WTC11 (cell line): ENCODE measurements at regions not wholly inside any gene's neighbourhood (a gene's known extent, or its start where the extent isn't known, plus 50 kb on each side); places are given as distances from the start of the nearest gene placed in this dataset.

Experiments
- ATF6 ChIP-seq: sonication (generic); formaldehyde crosslinking; IDR thresholded peaks from 2 replicates; pipeline ENCODE4 v1.8.1; 2023; ENCODE audit warnings: mild to moderate bottlenecking, missing genetic modification reagents
- CBFB ChIP-seq: sonication (generic); formaldehyde crosslinking; IDR thresholded peaks from 2 replicates; pipeline ENCODE4 v1.8.1; 2022; ENCODE audit warnings: mild to moderate bottlenecking, low read depth, missing genetic modification reagents
- CTCF ChIP-seq: fragments of 200-600 bp; IDR thresholded peaks from 2 replicates; pipeline ENCODE4 v1.8.0; 2022; ENCODE audit warnings: antibody characterized with exemption
- NR3C1 ChIP-seq: sonication (generic); formaldehyde crosslinking; conservative IDR thresholded peaks from 2 replicates; pipeline ENCODE4 v1.8.1; 2023; ENCODE audit warnings: low read depth, mild to moderate bottlenecking, missing genetic modification reagents
- PREB ChIP-seq: sonication (generic); formaldehyde crosslinking; IDR thresholded peaks from 2 replicates; pipeline ENCODE4 v1.8.1; 2022; ENCODE audit warnings: mild to moderate bottlenecking, missing genetic modification reagents, moderate library complexity, borderline replicate concordance
- SMAD3 ChIP-seq: sonication (generic); formaldehyde crosslinking; IDR thresholded peaks from 2 replicates; pipeline ENCODE4 v1.8.0; 2022; ENCODE audit warnings: missing genetic modification reagents, mild to moderate bottlenecking, borderline replicate concordance
- STAT6 ChIP-seq: sonication (generic); formaldehyde crosslinking; conservative IDR thresholded peaks from 2 replicates; pipeline ENCODE4 v1.8.1; 2023; ENCODE audit warnings: mild to moderate bottlenecking, low read depth, missing genetic modification reagents, moderate library complexity
- TEAD4 ChIP-seq: sonication (generic); formaldehyde crosslinking; IDR thresholded peaks from 2 replicates; pipeline ENCODE4 v1.8.0; 2022; ENCODE audit warnings: mild to moderate bottlenecking, missing genetic modification reagents
- TP53 ChIP-seq: sonication (generic); formaldehyde crosslinking; IDR thresholded peaks from 2 replicates; pipeline ENCODE4 v1.8.1; 2023; ENCODE audit warnings: mild to moderate bottlenecking, missing genetic modification reagents
- ZNF219 ChIP-seq: sonication (generic); formaldehyde crosslinking; IDR thresholded peaks from 2 replicates; pipeline ENCODE4 v1.8.0; 2023; ENCODE audit warnings: missing genetic modification reagents, mild to moderate bottlenecking, borderline replicate concordance
- ZNF263 ChIP-seq: sonication (generic); formaldehyde crosslinking; IDR thresholded peaks from 2 replicates; pipeline ENCODE4 v1.8.1; 2022; ENCODE audit warnings: low read depth, mild to moderate bottlenecking, moderate library complexity, missing genetic modification reagents
- ZSCAN18 ChIP-seq: fragments of 250-450 bp; sonication (Bioruptor Pico); IDR thresholded peaks from 2 replicates; pipeline ENCODE4 v2.1.2; 2022; ENCODE audit warnings: mild to moderate bottlenecking, moderate library complexity

- TF ChIP-seq CTCF (no peak), TP53 (CRISPR knock-in tag) (no peak), SMAD3 (CRISPR knock-in tag) (no peak), STAT6 (CRISPR knock-in tag) (no peak), TEAD4 (CRISPR knock-in tag) (no peak), PREB (CRISPR knock-in tag) (no peak), ZNF219 (CRISPR knock-in tag) (no peak), ATF6 (no peak), ZNF263 (CRISPR knock-in tag) (no peak), NR3C1 (no peak), ZSCAN18 (CRISPR knock-in tag) (no peak), CBFB (CRISPR knock-in tag) (no peak)
Observed at GRCh38 chr15:81071705-81072104, 62.4 kb upstream of the CFAP161 start.
